Astrocyte of the spinal cord (primary cell): ENCODE measurements at regions not wholly inside any gene's neighbourhood (a gene's known extent, or its start where the extent isn't known, plus 50 kb on each side); places are given as distances from the start of the nearest gene placed in this dataset.

Experiments used
- DNase-seq: peaks from one replicate; pipeline ENCODE4 v3.0.0; 2011; ENCODE audit warnings: low read depth, low spot score
- H3K4me3 ChIP-seq: 2 replicates; pipeline ENCODE4 v1.5.1; 2011; ENCODE audit warnings: low read depth, mild to moderate bottlenecking, low read length, moderate library complexity
- in situ Hi-C: cut with HindIII; loops from 2 replicates; pipeline ENCODE4 v1.10.0; 2017; ENCODE audit warnings: low sequenced_read_pairs
- TF ChIP-seq, protein P1 (sequence below): IDR thresholded peaks from 2 replicates; pipeline ENCODE4 v1.5.1; 2012; ENCODE audit warnings: low read depth, mild to moderate bottlenecking, low read length, inconsistent platforms

DNA sequence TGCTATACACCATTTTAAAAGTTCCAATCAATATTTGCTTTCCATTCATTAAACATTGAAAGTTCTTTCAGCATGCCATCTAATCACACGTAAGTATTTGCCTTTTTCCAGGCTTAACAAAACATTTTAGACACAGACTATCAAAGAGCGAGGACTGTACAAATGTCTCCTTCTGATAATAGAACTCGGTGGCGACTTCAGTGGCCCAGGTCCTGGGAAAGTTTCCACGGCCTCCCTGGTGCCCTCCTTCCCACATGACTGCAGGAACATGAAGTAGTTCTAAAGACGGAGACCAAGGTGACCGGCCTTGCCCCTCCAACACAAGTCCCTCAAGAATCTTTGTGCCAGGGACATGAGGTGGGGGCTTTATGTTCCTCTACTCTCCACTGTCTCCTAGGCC is 174.6 kb upstream of the KBTBD8 start:
- in situ Hi-C loops = no loop called here

GRCh38 chr3:66825375-66825774 is 172.7 kb upstream of the KBTBD8 start:
- no peak overlapping the region for H3K4me3 ChIP-seq
- no peak for DNase-seq
- TF ChIP-seq, protein P1, sequence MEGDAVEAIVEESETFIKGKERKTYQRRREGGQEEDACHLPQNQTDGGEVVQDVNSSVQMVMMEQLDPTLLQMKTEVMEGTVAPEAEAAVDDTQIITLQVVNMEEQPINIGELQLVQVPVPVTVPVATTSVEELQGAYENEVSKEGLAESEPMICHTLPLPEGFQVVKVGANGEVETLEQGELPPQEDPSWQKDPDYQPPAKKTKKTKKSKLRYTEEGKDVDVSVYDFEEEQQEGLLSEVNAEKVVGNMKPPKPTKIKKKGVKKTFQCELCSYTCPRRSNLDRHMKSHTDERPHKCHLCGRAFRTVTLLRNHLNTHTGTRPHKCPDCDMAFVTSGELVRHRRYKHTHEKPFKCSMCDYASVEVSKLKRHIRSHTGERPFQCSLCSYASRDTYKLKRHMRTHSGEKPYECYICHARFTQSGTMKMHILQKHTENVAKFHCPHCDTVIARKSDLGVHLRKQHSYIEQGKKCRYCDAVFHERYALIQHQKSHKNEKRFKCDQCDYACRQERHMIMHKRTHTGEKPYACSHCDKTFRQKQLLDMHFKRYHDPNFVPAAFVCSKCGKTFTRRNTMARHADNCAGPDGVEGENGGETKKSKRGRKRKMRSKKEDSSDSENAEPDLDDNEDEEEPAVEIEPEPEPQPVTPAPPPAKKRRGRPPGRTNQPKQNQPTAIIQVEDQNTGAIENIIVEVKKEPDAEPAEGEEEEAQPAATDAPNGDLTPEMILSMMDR = no peak
- in situ Hi-C loops = no loop called here

More for the DNA sequence above, 174.6 kb upstream of the KBTBD8 start:
- TF ChIP-seq, protein P1 = no peak
- H3K4me3 ChIP-seq = no peak overlapping the region
- no peak for DNase-seq

GRCh38 chr3:66827726-66828125 is 170.4 kb upstream of the KBTBD8 start:
- TF ChIP-seq, protein P1 = no peak
- in situ Hi-C loops = no loop called here
- no peak for DNase-seq
- no peak overlapping the region for H3K4me3 ChIP-seq

DNA sequence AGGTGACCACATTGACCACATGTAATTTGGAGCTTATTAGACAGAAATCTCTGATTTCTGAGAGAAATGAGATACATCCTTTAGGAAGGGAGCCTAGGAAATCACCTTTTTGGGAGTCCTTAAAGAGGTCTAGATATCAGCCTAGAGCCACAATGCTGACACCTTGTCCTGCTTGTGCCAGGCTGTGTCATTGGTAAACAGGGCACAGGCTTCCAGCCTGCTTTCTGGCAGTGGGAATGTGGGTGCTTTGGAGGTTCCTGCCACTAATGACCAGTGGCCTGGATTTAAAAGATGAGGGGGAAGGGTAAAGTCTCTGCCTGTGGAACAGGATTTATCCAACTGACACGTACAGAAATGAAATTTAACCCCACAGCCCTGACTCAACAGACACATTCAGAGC is 169.8 kb upstream of the KBTBD8 start:
- no peak overlapping the region for H3K4me3 ChIP-seq
- TF ChIP-seq, protein P1 = no peak
- no peak for DNase-seq
- in situ Hi-C loops = no loop called here

- in situ Hi-C loops = no loop called here
Measured at GRCh38 chr3:66830301-66830700, 167.8 kb upstream of the KBTBD8 start.

DNA sequence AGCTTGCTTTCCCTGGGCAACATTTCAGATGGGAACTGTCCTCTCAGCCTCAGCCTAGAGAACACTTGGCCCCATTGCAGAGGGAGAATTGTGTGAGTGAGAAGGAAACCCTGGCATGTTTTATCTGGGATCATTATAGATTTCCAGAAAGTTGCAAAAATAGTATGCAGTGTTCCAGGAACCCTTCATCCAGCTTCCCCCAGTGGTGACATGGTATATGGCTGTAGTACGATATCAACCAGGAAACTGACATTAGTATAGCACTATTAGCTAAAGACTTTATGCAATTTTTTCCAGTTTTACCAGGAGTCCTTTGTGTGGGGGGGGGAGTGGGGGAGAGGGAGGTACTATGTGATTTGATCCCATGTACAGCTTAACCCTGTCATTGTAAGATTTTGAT is 166.2 kb upstream of the KBTBD8 start:
- TF ChIP-seq, protein P1 = no peak
- in situ Hi-C loops = no loop called here
- H3K4me3 ChIP-seq = no peak overlapping the region
- no peak for DNase-seq

More at GRCh38 chr3:66830301-66830700, 167.8 kb upstream of the KBTBD8 start:
- no peak for DNase-seq
- H3K4me3 ChIP-seq = no peak overlapping the region
- TF ChIP-seq, protein P1 = no peak
